Mesenchymal stem cell (in vitro differentiated cells and primary cell): ENCODE measurements at regions not wholly inside any gene's neighbourhood (a gene's known extent, or its start where the extent isn't known, plus 50 kb on each side); places are given as distances from the start of the nearest gene placed in this dataset.

Source experiments
- DNase-seq: peaks from one replicate; pipeline ENCODE4 v3.0.0-alpha.2; 2013
- H2AFZ ChIP-seq: one replicate; pipeline ENCODE4 v1.6.1; 2013; ENCODE audit warnings: low read depth, mild to moderate bottlenecking, control low read depth, inconsistent platforms, low read length, moderate library complexity
- H2AK5ac ChIP-seq: 2 replicates; pipeline ENCODE4 v1.6.1; 2013; ENCODE audit warnings: low read length, moderate library complexity, mild to moderate bottlenecking, inconsistent platforms; ENCODE audit not compliant: severe bottlenecking
- H2BK120ac ChIP-seq: one replicate; pipeline ENCODE4 v1.6.1; 2013; ENCODE audit warnings: low read depth, mild to moderate bottlenecking, inconsistent platforms, low read length, moderate library complexity
- H2BK12ac ChIP-seq, 2 experiments: one replicate each; pipeline ENCODE4 v1.6.1; 2013; ENCODE audit warnings: inconsistent platforms in 2 of 2, low read length in 2 of 2, mild to moderate bottlenecking in 2 of 2, moderate library complexity in 2 of 2, control low read depth in 1 of 2
- H2BK15ac ChIP-seq: one replicate; pipeline ENCODE4 v1.6.1; 2013; ENCODE audit warnings: mild to moderate bottlenecking, low read depth, inconsistent platforms; ENCODE audit not compliant: poor library complexity, severe bottlenecking
- H2BK5ac ChIP-seq: 2 replicates; pipeline ENCODE4 v1.6.1; 2013; ENCODE audit warnings: low read depth, mild to moderate bottlenecking, low read length, control low read depth, inconsistent platforms; ENCODE audit not compliant: poor library complexity, severe bottlenecking
- H3K14ac ChIP-seq, 2 experiments: one replicate each; pipeline ENCODE4 v1.6.1; 2013; ENCODE audit warnings: inconsistent platforms in 2 of 2, low read length in 2 of 2, control low read depth in 1 of 2, mild to moderate bottlenecking in 1 of 2, moderate library complexity in 1 of 2
- H3K18ac ChIP-seq, 2 experiments: one replicate each; pipeline ENCODE4 v1.6.1; 2013; ENCODE audit warnings: inconsistent platforms in 2 of 2, low read length in 2 of 2, control low read depth in 1 of 2, low read depth in 1 of 2, mild to moderate bottlenecking in 1 of 2
- H3K23ac ChIP-seq, 2 experiments: one replicate each; pipeline ENCODE4 v1.6.1; 2013; ENCODE audit warnings: inconsistent platforms in 2 of 2, low read length in 2 of 2, mild to moderate bottlenecking in 2 of 2, moderate library complexity in 2 of 2, control low read depth in 1 of 2
- H3K27ac ChIP-seq: 2 replicates; pipeline ENCODE4 v1.5.1; 2013; ENCODE audit warnings: mild to moderate bottlenecking, moderate library complexity, low read length, control low read depth, inconsistent platforms; ENCODE audit not compliant: poor library complexity, severe bottlenecking
- H3K27me3 ChIP-seq, 2 experiments: 2 replicates each; pipeline versions ENCODE4 v1.6.1 to v1.7.0; 2013; ENCODE audit warnings: low read length in 2 of 2, mild to moderate bottlenecking in 2 of 2, moderate library complexity in 2 of 2, control low read depth in 1 of 2, inconsistent platforms in 1 of 2; ENCODE audit not compliant: control insufficient read depth in 1 of 2, insufficient read depth in 1 of 2
- H3K36me3 ChIP-seq, 2 experiments: 2 replicates each; pipeline versions ENCODE4 v1.6.1 to v1.7.0; 2013; ENCODE audit warnings: low read length in 2 of 2, control low read depth in 1 of 2, inconsistent platforms in 1 of 2, low read depth in 1 of 2, mild to moderate bottlenecking in 1 of 2; ENCODE audit not compliant: insufficient read depth in 2 of 2, control insufficient read depth in 1 of 2
- H3K4ac ChIP-seq, 2 experiments: one replicate each; pipeline ENCODE4 v1.6.1; 2013; ENCODE audit warnings: inconsistent platforms in 2 of 2, low read length in 2 of 2, mild to moderate bottlenecking in 2 of 2, moderate library complexity in 2 of 2, control low read depth in 1 of 2, low read depth in 1 of 2
- H3K4me1 ChIP-seq: 2 replicates; pipeline ENCODE4 v1.6.1; 2013; ENCODE audit warnings: low read depth, low read length, control low read depth; ENCODE audit not compliant: control insufficient read depth, insufficient read depth
- H3K4me2 ChIP-seq: 2 replicates; pipeline ENCODE4 v1.6.1; 2013; ENCODE audit warnings: low read length, mild to moderate bottlenecking, inconsistent platforms; ENCODE audit not compliant: poor library complexity, severe bottlenecking
- H3K4me3 ChIP-seq, 2 experiments: 2 replicates each; pipeline versions ENCODE4 v1.5.1 to v1.7.0; 2013; ENCODE audit warnings: low read length in 2 of 2, mild to moderate bottlenecking in 2 of 2, control low read depth in 1 of 2, low read depth in 1 of 2; ENCODE audit not compliant: insufficient read depth in 1 of 2
- H3K79me1 ChIP-seq: replicated peaks from 2 replicates; pipeline ENCODE4 v1.6.1; 2013; ENCODE audit warnings: mild to moderate bottlenecking, control low read depth, low read length, inconsistent platforms; ENCODE audit not compliant: poor library complexity, severe bottlenecking
- H3K9ac ChIP-seq: 2 replicates; pipeline ENCODE4 v1.7.0; 2013; ENCODE audit warnings: mild to moderate bottlenecking, low read length, moderate library complexity
- H3K9me3 ChIP-seq: 2 replicates; pipeline ENCODE4 v1.7.0; 2013; ENCODE audit warnings: mild to moderate bottlenecking, low read length; ENCODE audit not compliant: control insufficient read depth
- H4K8ac ChIP-seq: one replicate; pipeline ENCODE4 v1.6.1; 2013; ENCODE audit warnings: inconsistent platforms, mild to moderate bottlenecking, low read length, moderate library complexity
- H4K91ac ChIP-seq: one replicate; pipeline ENCODE4 v1.6.1; 2013; ENCODE audit warnings: mild to moderate bottlenecking, low read length, inconsistent platforms
- WGBS: methylation state at CpG from one replicate; pipeline ENCODE4 v1.1.7; 2013; ENCODE audit warnings: mixed read lengths; 5-methylcytosine and 5-hydroxymethylcytosine counted together

DNA sequence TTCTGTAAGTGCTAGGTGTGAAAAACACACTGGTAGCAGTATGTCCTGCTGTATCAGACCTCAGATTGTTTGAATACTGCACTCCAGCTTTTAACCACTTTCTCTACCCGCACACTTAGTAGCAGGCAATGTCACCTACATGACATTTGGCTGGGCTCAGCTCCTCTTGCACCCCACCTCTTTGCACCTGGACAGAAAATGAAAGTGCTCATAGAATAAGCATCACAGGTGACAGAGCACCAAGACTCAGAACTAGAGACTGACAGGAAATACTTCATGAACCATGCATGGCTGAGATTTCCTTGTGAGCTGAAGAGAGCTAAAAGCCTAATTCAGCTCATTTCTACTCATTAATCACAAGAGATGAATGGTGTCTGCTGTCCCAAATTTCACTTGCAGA, 1014.2 kb upstream of the CDH8 start:
- H3K27ac ChIP-seq = no peak overlapping the region
- no peak overlapping the region for H3K4me3 ChIP-seq
- H3K9me3 ChIP-seq = peaks cover 12% of the 10 kb centered on the region
- no peak overlapping the region for H3K23ac ChIP-seq
- no peaks in the 10 kb centered on the region for H3K36me3 ChIP-seq
- H2BK12ac ChIP-seq = no peak overlapping the region
- H3K14ac ChIP-seq = no peak overlapping the region
- no peak overlapping the region for H3K18ac ChIP-seq
- H2BK5ac ChIP-seq = no peak overlapping the region
- no peak overlapping the region for H2AK5ac ChIP-seq
- no peak overlapping the region for H4K91ac ChIP-seq
- H4K8ac ChIP-seq = no peak overlapping the region
- H3K9ac ChIP-seq = no peak overlapping the region
- DNase-seq = no peak
- H2BK120ac ChIP-seq = no peak overlapping the region
- no peak overlapping the region for H2BK15ac ChIP-seq
- H2AFZ ChIP-seq = no peak overlapping the region
- H3K79me1 ChIP-seq = no peaks in the 10 kb centered on the region
- no peaks in the 10 kb centered on the region for H3K27me3 ChIP-seq
- no peak overlapping the region for H3K4ac ChIP-seq
- H3K4me1 ChIP-seq = no peaks in the 10 kb centered on the region
- WGBS = 94% methylated on average over 1 of the region's 1 CpG
- H3K4me2 ChIP-seq = no peak overlapping the region

DNA sequence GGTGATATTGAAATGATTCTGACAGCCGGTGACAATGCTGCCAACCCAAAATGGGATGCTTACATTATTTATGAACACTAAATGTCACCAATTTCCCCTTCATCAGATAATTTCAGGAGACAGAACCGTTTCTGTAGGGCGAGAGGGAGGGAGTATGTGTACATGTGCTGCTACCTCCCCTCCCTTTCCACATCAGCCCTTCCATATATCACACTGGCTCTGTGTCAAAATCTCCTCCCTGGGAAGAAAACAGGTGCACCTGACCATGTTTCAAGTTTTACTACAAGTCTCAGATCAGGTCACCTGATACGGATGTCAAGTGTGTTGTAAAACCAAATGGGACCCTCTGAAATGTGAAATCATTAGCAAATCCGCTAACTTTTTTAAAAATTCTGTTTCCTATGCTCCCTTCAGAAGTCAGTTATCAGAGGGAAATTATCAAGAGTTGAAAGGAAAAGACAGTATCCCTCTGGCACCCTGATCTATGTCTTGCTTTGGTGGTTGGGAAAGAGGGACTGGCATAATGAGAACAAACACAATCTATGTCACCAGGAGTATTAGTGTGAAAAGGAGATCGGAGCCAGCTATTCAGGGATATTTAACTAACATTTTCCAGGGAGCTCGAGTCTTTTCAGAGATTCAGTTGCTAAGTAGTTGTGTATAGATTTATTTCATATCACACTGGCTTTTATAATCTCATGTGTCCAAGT, 1002.3 kb upstream of the CDH8 start:
- no peak overlapping the region for H3K4ac ChIP-seq
- no peak overlapping the region for H4K91ac ChIP-seq
- no peak overlapping the region for H2BK15ac ChIP-seq
- H3K14ac ChIP-seq = no peak overlapping the region
- H2AK5ac ChIP-seq = no peak overlapping the region
- H3K9ac ChIP-seq = no peak overlapping the region
- H3K18ac ChIP-seq = no peak overlapping the region
- no peaks in the 10 kb centered on the region for H3K79me1 ChIP-seq
- no peak overlapping the region for H2BK12ac ChIP-seq
- WGBS = 81% methylated on average over 3 of the region's 7 CpGs
- H3K4me3 ChIP-seq = no peak overlapping the region
- H3K9me3 ChIP-seq = no peaks in the 10 kb centered on the region
- H3K4me2 ChIP-seq = no peak overlapping the region
- no peak overlapping the region for H2BK120ac ChIP-seq
- H3K27me3 ChIP-seq = no peaks in the 10 kb centered on the region
- H3K4me1 ChIP-seq = no peaks in the 10 kb centered on the region
- no peak overlapping the region for H3K23ac ChIP-seq
- no peak for DNase-seq
- H3K27ac ChIP-seq = no peak overlapping the region
- H4K8ac ChIP-seq = no peak overlapping the region
- no peak overlapping the region for H2AFZ ChIP-seq
- H2BK5ac ChIP-seq = no peak overlapping the region
- H3K36me3 ChIP-seq = no peaks in the 10 kb centered on the region

DNA sequence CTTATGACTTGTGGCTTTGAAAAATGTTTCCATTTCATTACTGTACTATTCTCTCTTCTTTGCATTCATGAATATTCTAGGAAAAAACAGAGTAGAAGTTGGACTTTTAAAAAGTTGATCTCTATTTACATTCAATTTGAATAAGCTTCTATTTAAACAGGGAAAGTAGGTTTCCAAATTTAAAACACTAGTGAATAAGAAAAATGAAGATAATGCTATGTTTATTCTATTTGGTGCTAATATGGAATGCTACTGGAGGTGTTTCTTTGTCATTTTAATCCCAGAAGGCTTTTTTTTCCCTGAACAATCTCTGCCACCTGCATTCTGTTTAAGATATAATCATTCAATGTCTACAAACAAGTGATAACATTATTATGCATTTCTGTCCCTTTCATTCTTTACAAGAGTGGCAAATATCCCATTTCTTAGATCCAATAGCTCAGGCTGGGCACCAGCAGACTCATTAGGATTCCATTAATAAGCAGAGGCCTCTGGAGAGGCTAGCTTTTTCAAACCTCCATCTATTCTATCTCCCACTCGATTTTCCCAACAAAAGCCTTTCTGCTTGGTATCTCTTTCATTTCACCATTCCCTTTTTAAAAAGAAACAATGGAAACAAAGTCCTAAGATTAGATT, 1001.6 kb upstream of the CDH8 start:
- Histone ChIP-seq H2BK120ac (no peak overlapping the region), H3K4me3 (no peak overlapping the region), H3K14ac (no peak overlapping the region), H3K4me2 (no peak overlapping the region), H3K36me3 (no peaks in the 10 kb centered on the region), H3K9me3 (no peaks in the 10 kb centered on the region), H3K18ac (no peak overlapping the region), H3K79me1 (no peaks in the 10 kb centered on the region), H2AFZ (no peak overlapping the region), H3K27ac (no peak overlapping the region), H3K23ac (no peak overlapping the region), H2BK15ac (no peak overlapping the region), H2BK12ac (no peak overlapping the region), H3K4me1 (no peaks in the 10 kb centered on the region), H3K27me3 (no peaks in the 10 kb centered on the region), H4K8ac (no peak overlapping the region), H3K9ac (no peak overlapping the region), H2BK5ac (no peak overlapping the region), H4K91ac (no peak overlapping the region), H2AK5ac (no peak overlapping the region), H3K4ac (no peak overlapping the region)
- DNase-seq = no peak
- no CpG with 5 or more reads among the region's 1 CpG for WGBS

DNA sequence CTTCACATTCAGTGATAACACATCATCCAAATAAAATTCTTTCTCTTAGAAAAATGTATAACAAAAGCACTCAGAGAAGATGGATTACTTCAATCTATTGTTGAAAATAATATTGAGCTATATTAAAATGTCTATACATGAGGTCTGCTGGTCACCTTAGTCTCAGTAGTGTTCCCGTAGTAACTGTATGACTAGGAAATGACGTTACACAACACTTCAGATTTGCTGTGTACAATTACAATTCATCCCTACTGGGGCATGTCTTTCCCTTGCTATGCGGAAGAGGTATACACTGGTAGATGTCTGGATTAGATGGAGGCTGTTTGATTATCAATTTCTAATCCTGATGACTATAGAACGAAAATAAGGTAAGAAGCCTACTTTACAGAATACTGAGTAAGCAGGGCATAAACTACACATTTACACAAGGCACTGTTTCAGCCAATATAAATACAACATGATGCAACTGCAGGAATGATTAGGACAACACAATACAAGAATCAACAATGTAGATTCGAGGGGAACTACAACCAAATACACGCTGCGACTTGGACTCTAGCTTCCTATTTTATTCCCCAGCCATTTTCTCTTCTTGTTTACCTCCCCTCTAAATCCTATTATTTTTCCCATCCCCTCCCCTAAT, 982.5 kb upstream of the CDH8 start:
- Histone ChIP-seq H4K8ac (no peak overlapping the region), H2BK5ac (no peak overlapping the region), H2AFZ (no peak overlapping the region), H3K27ac (no peak overlapping the region), H3K4me2 (no peak overlapping the region), H2BK15ac (no peak overlapping the region), H3K79me1 (no peaks in the 10 kb centered on the region), H3K4me1 (no peaks in the 10 kb centered on the region), H3K9me3 (peaks cover 16% of the 10 kb centered on the region), H3K14ac (no peak overlapping the region), H3K4ac (no peak overlapping the region), H3K4me3 (no peak overlapping the region), H3K18ac (no peak overlapping the region), H2BK12ac (no peak overlapping the region), H2AK5ac (no peak overlapping the region), H4K91ac (no peak overlapping the region), H3K36me3 (no peaks in the 10 kb centered on the region), H3K23ac (no peak overlapping the region), H3K9ac (no peak overlapping the region), H3K27me3 (no peaks in the 10 kb centered on the region), H2BK120ac (no peak overlapping the region)
- WGBS = 86% methylated on average over 5 of the region's 7 CpGs
- DNase-seq = no peak
